Kidney epithelial cell (primary cell): ENCODE measurements at regions not wholly inside any gene's neighbourhood (a gene's known extent, or its start where the extent isn't known, plus 50 kb on each side); places are given as distances from the start of the nearest gene placed in this dataset.
"Not testable (repeated sequence)": the region's sequence is repeated elsewhere in the genome, so short reads cannot be mapped to it uniquely, and the experiment has no call there.

Source experiments
- DNase-seq: peaks from one replicate; pipeline ENCODE4 v3.0.0-alpha.2; 2010; ENCODE audit warnings: low read depth
- H3K27me3 ChIP-seq: 2 replicates; pipeline ENCODE4 v1.6.0; 2011; ENCODE audit warnings: low read length; ENCODE audit not compliant: control insufficient read depth, insufficient read depth
- H3K36me3 ChIP-seq: 2 replicates; pipeline ENCODE4 v1.5.1; 2011; ENCODE audit warnings: low read length; ENCODE audit not compliant: control insufficient read depth, insufficient read depth
- H3K4me3 ChIP-seq: 2 replicates; pipeline ENCODE4 v1.5.1; 2011; ENCODE audit warnings: low read depth, mild to moderate bottlenecking, control low read depth, low read length
- TF ChIP-seq, protein P1 (sequence below): IDR thresholded peaks from 2 replicates; pipeline ENCODE4 v1.5.1; 2011; ENCODE audit warnings: mild to moderate bottlenecking, moderate library complexity, low read length, control low read depth, inconsistent platforms; ENCODE audit not compliant: insufficient read depth, poor library complexity, severe bottlenecking

DNA sequence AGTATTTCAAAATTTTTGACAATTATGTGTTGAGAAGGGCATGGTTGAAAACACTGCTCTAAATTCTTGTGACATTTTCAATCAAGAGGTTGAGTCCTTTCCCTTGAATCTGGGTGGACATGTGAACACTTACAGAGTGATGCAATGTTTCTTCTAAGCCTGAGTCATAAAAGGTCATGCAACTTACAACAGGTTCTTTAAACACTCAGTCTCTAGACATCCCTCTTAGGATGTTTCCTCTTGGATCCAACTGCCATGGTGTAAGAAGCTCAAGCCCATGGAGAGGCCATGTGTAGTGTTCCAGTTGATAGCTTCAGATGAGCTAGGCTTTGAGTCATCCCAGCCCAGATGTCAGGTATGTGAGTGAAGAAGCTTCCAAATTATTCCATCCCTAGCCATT is 232.2 kb upstream of the MAOA start:
- no peaks in the 10 kb centered on the region for H3K36me3 ChIP-seq
- TF ChIP-seq, protein P1, sequence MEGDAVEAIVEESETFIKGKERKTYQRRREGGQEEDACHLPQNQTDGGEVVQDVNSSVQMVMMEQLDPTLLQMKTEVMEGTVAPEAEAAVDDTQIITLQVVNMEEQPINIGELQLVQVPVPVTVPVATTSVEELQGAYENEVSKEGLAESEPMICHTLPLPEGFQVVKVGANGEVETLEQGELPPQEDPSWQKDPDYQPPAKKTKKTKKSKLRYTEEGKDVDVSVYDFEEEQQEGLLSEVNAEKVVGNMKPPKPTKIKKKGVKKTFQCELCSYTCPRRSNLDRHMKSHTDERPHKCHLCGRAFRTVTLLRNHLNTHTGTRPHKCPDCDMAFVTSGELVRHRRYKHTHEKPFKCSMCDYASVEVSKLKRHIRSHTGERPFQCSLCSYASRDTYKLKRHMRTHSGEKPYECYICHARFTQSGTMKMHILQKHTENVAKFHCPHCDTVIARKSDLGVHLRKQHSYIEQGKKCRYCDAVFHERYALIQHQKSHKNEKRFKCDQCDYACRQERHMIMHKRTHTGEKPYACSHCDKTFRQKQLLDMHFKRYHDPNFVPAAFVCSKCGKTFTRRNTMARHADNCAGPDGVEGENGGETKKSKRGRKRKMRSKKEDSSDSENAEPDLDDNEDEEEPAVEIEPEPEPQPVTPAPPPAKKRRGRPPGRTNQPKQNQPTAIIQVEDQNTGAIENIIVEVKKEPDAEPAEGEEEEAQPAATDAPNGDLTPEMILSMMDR, result no peak
- no peaks in the 10 kb centered on the region for H3K27me3 ChIP-seq
- no peak overlapping the region for H3K4me3 ChIP-seq
- DNase-seq, result peak; percentile 7

DNA sequence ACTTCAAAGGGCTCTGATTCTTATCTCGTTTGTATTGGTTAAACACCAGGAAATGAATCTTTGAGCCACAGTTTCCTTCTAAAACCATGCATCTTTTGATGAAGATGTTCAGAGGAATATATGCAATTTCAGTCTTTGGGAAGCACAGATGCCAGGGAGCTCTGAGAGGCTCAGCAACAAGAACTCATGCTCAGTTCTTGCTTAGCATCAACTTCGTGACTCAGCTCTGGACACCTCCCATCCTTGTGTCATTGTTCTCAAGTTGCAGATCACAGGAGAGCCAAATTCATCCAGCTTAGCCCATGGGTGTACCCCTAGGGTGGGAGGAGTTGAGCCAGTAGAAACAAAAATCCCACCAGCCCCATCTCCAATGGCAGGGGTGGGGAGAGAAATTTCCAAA is 219.6 kb upstream of the MAOA start:
- H3K4me3 ChIP-seq, result no peak overlapping the region
- TF ChIP-seq, protein P1, result no peak
- H3K27me3 ChIP-seq, result no peaks in the 10 kb centered on the region
- H3K36me3 ChIP-seq, result no peaks in the 10 kb centered on the region
- DNase-seq, result no peak

DNA sequence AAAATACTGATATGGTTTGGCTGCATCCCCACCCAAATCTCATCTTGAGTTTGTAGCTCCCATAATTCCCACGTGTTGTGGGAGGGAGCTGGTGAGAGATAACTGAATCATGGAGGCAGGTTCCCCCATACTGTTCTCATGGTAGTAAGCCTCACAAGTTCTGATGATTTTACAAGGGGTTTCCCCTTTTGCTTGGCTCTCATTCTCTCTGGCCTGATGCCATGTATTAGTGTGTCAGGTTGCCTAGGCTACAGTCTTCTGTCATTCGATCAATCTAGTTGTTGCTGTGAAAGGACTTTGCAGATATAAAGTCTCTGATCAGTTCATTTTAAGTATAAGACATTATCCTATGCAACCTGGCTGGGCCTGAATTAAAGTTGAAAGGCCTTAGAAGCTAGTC is 209.3 kb upstream of the MAOA start:
- TF ChIP-seq, protein P1, result no peak
- H3K4me3 ChIP-seq, result no peak overlapping the region
- H3K36me3 ChIP-seq, result no peaks in the 10 kb centered on the region
- no peak for DNase-seq
- H3K27me3 ChIP-seq, result no peaks in the 10 kb centered on the region

GRCh38 chrX:43448688-43449087 is 207.4 kb upstream of the MAOA start:
- no peak for DNase-seq
- TF ChIP-seq, protein P1, result no peak
- H3K36me3 ChIP-seq, result no peaks in the 10 kb centered on the region
- H3K4me3 ChIP-seq, result no peak overlapping the region
- H3K27me3 ChIP-seq, result no peaks in the 10 kb centered on the region

DNA sequence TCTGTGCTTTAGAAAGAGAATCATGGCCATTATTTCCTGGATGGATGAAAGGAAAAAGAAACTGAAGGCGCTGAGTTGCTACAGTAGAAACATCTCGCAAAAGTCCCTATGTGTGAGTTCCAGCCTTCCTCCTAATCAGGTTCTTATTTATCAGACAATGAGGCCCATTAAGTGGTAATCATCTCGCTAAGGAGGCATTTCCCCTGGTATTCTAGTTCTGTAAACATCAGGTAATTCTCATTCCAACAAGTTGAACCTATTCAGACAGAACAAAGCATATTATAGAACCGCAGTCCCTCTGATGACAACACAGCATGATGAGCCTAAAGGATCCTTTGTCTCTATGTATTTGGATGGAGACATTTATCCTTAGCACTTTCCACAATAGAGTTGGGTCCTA is 205.7 kb upstream of the MAOA start:
- H3K27me3 ChIP-seq, result no peaks in the 10 kb centered on the region
- H3K36me3 ChIP-seq, result no peaks in the 10 kb centered on the region
- TF ChIP-seq, protein P1, result no peak
- DNase-seq, result no peak
- H3K4me3 ChIP-seq, result no peak overlapping the region

DNA sequence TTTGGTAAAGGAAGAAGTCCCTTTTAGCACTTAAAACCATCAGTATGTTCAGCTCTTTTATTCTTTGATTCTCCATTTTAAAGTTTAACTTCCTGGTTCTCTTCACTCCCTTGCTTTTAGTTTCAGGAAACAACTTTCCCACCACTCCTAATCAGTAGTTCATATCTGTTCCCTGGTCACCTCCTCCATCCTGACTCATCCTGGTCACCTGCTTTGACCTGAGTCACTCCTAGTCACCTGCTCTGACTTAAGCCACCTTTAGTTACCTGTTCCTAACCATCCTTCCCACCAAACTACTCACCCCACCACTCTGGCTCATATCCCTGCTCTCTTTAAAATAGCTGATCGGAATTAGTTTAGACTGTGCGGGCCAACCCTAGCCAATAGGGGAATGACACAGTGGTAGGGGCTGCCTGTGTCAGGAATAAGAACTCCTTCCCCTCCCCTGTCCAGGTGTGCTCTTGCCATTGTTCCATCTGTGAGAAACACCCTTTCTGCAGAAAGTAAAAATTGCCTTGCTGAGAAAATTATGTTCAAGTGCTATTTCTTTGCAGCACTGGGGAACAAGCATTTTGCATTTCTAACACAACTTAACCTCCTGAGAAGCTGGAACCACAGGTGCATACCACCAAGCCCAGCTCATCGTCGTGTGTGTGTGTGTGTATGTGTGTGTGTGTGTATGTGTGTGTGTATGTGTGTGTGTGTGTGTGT is 204.0 kb upstream of the MAOA start:
- not testable (repeated sequence) for H3K36me3 ChIP-seq, H3K27me3 ChIP-seq, DNase-seq, H3K4me3 ChIP-seq
